BJ (cell line): ENCODE measurements at regions not wholly inside any gene's neighbourhood (a gene's known extent, or its start where the extent isn't known, plus 50 kb on each side); places are given as distances from the start of the nearest gene placed in this dataset.

Source experiments
- CTCF ChIA-PET: fragments of 350-600 bp; formaldehyde crosslinking; extraction: SDS; loops from one replicate; lab custom pipeline; 2021; ENCODE audit warnings: antibody characterized with exemption, inconsistent platforms; lab: Yijun Ruan, JAX
- POLR2A ChIA-PET: fragments of 300-600 bp; sonication (Branson Sonifier 250); formaldehyde crosslinking; extraction: SDS; loops from one replicate; lab custom pipeline; 2021; ENCODE audit warnings: antibody characterized with exemption; lab: Charles Lee
- DNase-seq: peaks from one replicate; pipeline ENCODE4 v3.0.0-alpha.2; 2011; ENCODE audit warnings: low read depth
- H3K27me3 ChIP-seq: 2 replicates; pipeline ENCODE4 v1.6.0; 2011; ENCODE audit warnings: low read length; ENCODE audit not compliant: control insufficient read depth, insufficient read depth
- H3K36me3 ChIP-seq: 2 replicates; pipeline ENCODE4 v1.5.1; 2011; ENCODE audit warnings: low read length; ENCODE audit not compliant: control insufficient read depth, insufficient read depth
- H3K4me3 ChIP-seq: 2 replicates; pipeline ENCODE4 v1.5.1; 2011; ENCODE audit warnings: low read depth, mild to moderate bottlenecking, control low read depth, low read length
- CTCF ChIP-seq: IDR thresholded peaks from 2 replicates; pipeline ENCODE4 v1.5.1; 2011; ENCODE audit warnings: low read depth, mild to moderate bottlenecking, control low read depth, inconsistent platforms, low read length, moderate library complexity; ENCODE audit not compliant: insufficient read depth

GRCh38 chr6:3663811-3664210 lies 87.7 kb downstream of the PXDC1 start:
- no peak for DNase-seq
- Histone ChIP-seq H3K36me3 (no peaks in the 10 kb centered on the region), H3K27me3 (peaks cover 1% of the 10 kb centered on the region; the same call in 1 of the 2 replicates), H3K4me3 (no peak overlapping the region)
- ChIA-PET POLR2A (no interaction called here), CTCF (no interaction called here)
- TF ChIP-seq CTCF, result no peak

GRCh38 chr6:3663081-3663480 lies 88.4 kb downstream of the PXDC1 start:
- H3K27me3 ChIP-seq, result peaks cover 1% of the 10 kb centered on the region; the same call in 1 of the 2 replicates
- no peaks in the 10 kb centered on the region for H3K36me3 ChIP-seq
- ChIA-PET POLR2A (no interaction called here), CTCF (interaction anchor here (1.7 kb wide), 1 partner anchor 253 kb away, joined by 3 read pairs; no protein-coding TSS in a partner anchor)
- TF ChIP-seq CTCF, result no peak
- no peak for DNase-seq
- no peak overlapping the region for H3K4me3 ChIP-seq

GRCh38 chr6:3661390-3661789 lies 90.1 kb downstream of the PXDC1 start:
- H3K4me3 ChIP-seq, result no peak overlapping the region
- peaks cover 4% of the 10 kb centered on the region for H3K27me3 ChIP-seq
- POLR2A ChIA-PET, result no interaction called here
- CTCF ChIA-PET, result interaction anchor here (1.7 kb wide), 1 partner anchor 251 kb away, joined by 3 read pairs; no protein-coding TSS in a partner anchor
- no peak for TF ChIP-seq CTCF
- H3K36me3 ChIP-seq, result no peaks in the 10 kb centered on the region
- DNase-seq, result no peak

- Histone ChIP-seq H3K27me3 (peaks cover 4% of the 10 kb centered on the region), H3K4me3 (no peak overlapping the region), H3K36me3 (no peaks in the 10 kb centered on the region)
- ChIA-PET POLR2A (no interaction called here), CTCF (interaction anchor here (0.6 kb wide), 1 partner anchor 280 kb away, joined by 3 read pairs; no protein-coding TSS in a partner anchor)
- no peak for DNase-seq
- no peak for TF ChIP-seq CTCF
Observed at GRCh38 chr6:3660473-3660872, 91.0 kb downstream of the PXDC1 start.

- DNase-seq, result no peak
- Histone ChIP-seq H3K36me3 (no peaks in the 10 kb centered on the region), H3K27me3 (peaks cover 4% of the 10 kb centered on the region; the same call in 1 of the 2 replicates), H3K4me3 (no peak overlapping the region)
- no peak for TF ChIP-seq CTCF
- POLR2A ChIA-PET, result no interaction called here
- CTCF ChIA-PET, result interaction anchor here (1.1 to 1.4 kb wide), 2 partner anchors 8 to 73 kb away, joined by 3 read pairs; no protein-coding TSS in a partner anchor
Observed at GRCh38 chr6:3659748-3660147, 91.8 kb downstream of the PXDC1 start.
